ENCODE measurements at regions not wholly inside any gene's neighbourhood (a gene's known extent, or its start where the extent isn't known, plus 50 kb on each side); places are given as distances from the start of the nearest gene placed in this dataset.

- TF ChIP-seq CBFB (IDR thresholded peaks at IDR 0.05; ENCODE audit: low read depth), result no peak
- no peak for TF ChIP-seq RCOR1 (conservative IDR thresholded peaks at IDR 0.05; ENCODE audit: low read depth, low read length)
Measured at GRCh38 chr1:106278716-106279115, 777.8 kb upstream of the PRMT6 start (continued).

DNA sequence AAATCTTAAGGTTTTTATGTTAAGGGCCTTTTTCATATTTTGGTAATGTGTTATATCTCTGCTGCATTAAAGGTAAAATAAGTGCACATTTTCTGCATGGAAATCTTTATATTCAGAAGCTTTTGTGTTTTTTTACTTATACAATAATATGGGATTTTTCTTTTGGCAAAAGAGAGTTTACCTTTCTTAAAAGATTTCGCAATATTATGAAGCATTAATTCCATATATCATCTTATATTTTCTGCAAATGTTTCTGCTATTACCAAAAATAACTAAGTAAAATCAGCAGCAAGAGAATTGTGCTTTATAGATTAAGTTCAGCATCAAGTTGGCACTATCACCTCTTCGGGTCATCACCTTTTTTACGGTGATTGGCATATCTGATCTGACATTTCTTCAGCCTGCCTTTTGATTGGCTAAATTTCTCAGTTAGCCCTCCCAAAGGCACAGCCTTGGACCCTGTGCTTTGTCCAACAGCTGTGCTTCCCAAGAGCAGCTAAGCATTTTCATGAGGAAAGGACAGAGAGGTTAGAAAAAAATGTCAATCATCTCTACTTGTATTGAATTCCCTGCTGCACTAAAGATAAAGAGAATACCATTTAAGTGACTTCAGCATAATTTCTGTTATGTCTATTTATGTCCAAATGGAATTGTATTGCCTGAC is 767.1 kb upstream of the PRMT6 start:
- H3K9me3 ChIP-seq (replicated peaks; ENCODE audit: control insufficient read depth, insufficient read depth, low read length), result no peaks in the 10 kb centered on the region
- no peak for FAIRE-seq
- BruUV-seq (replicated peaks), result no TSS peak
- H3K4me3 ChIP-seq, result no peak overlapping the region
- H3K36me3 ChIP-seq (ENCODE audit: control insufficient read depth in 2 of 2, insufficient read depth in 2 of 2, low read length in 1 of 2), result no peaks in the 10 kb centered on the region
- ChIA-PET CTCF (no interaction called here), RAD21 (ENCODE audit: unreplicated experiment) (no interaction called here), POLR2A (no interaction called here), SMC1A (ENCODE audit: uncharacterized antibody, unreplicated experiment) (no interaction called here)
- H3K4me1 ChIP-seq (ENCODE audit: control insufficient read depth, insufficient read depth, low read length), result no peaks in the 10 kb centered on the region
- H3K27me3 ChIP-seq (replicated peaks in 1 of 2; ENCODE audit: control insufficient read depth in 2 of 2, insufficient read depth in 2 of 2, low read length in 1 of 2), result no peaks in the 10 kb centered on the region
- TF ChIP-seq FOS (IDR thresholded peaks at IDR 0.05; ENCODE audit: borderline replicate concordance, extremely low read depth, insufficient read length), result no peak
- TF ChIP-seq BHLHE40 (IDR thresholded peaks at IDR 0.05; ENCODE audit: borderline replicate concordance in 1 of 2, low read depth in 2 of 2, low read length in 1 of 2), result no peak
- TF ChIP-seq MTA2 (IDR thresholded peaks at IDR 0.05; ENCODE audit: low read depth), result no peak
- no peak for TF ChIP-seq SPI1 (IDR thresholded peaks at IDR 0.05; ENCODE audit: borderline replicate concordance, insufficient read depth, low read depth, low read length)
- TF ChIP-seq SUZ12 (IDR thresholded peaks at IDR 0.05; ENCODE audit: unreplicated experiment), result no peak
- TF ChIP-seq NR2F1 (conservative IDR thresholded peaks at IDR 0.05), result no peak
- no peak for TF ChIP-seq JUND (IDR thresholded peaks at IDR 0.05; ENCODE audit: low read depth, low read length)
- no peak for TF ChIP-seq MEF2A (IDR thresholded peaks at IDR 0.05; ENCODE audit: insufficient read depth, low read depth, low read length)
- no peak for TF ChIP-seq TAF1 (IDR thresholded peaks at IDR 0.05; ENCODE audit: borderline replicate concordance, low read depth, low read length)
- TF ChIP-seq EGR1 (IDR thresholded peaks at IDR 0.05; ENCODE audit: borderline replicate concordance in 1 of 2, low read depth in 2 of 2, low read length in 2 of 2), result no peak
- TF ChIP-seq, protein P1, sequence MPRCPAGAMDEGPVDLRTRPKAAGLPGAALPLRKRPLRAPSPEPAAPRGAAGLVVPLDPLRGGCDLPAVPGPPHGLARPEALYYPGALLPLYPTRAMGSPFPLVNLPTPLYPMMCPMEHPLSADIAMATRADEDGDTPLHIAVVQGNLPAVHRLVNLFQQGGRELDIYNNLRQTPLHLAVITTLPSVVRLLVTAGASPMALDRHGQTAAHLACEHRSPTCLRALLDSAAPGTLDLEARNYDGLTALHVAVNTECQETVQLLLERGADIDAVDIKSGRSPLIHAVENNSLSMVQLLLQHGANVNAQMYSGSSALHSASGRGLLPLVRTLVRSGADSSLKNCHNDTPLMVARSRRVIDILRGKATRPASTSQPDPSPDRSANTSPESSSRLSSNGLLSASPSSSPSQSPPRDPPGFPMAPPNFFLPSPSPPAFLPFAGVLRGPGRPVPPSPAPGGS (IDR thresholded peaks at IDR 0.05; ENCODE audit: borderline replicate concordance, insufficient read depth, low read depth, low read length, poor library complexity, severe bottlenecking), result no peak
- 23% methylated on average over 3 of the region's 3 CpGs for WGBS (ENCODE audit: insufficient coverage, insufficient replicate concordance, low lambda C conversion rate, missing lambda C conversion rate)
- no peak overlapping the region for H3K4me2 ChIP-seq (ENCODE audit: control insufficient read depth, insufficient read depth)
- intact Hi-C loops (cut with micrococcal nuclease; ENCODE audit: unreplicated experiment) (no loop called here), in situ Hi-C loops (cut with MboI) (no loop called here)
- no peak overlapping the region for H2AFZ ChIP-seq (ENCODE audit: control insufficient read depth, low read depth, low read length)
- no peak overlapping the region for H3K27ac ChIP-seq (ENCODE audit: control insufficient read depth, insufficient read depth)
- no peak for ATAC-seq
- H4K20me1 ChIP-seq (ENCODE audit: control insufficient read depth, insufficient read depth), result no peaks in the 10 kb centered on the region
- no peaks in the 10 kb centered on the region for H3K79me2 ChIP-seq (ENCODE audit: control insufficient read depth, insufficient read depth, low read length)
- no peak overlapping the region for H3K9ac ChIP-seq (ENCODE audit: control insufficient read depth, insufficient read depth, low read length)
- DNase-seq (ENCODE audit: low read depth, low spot score), result no peak

All from GM12878 (cell line).